IMR-90 (cell line): ENCODE measurements at regions not wholly inside any gene's neighbourhood (a gene's known extent, or its start where the extent isn't known, plus 50 kb on each side); places are given as distances from the start of the nearest gene placed in this dataset.

Experiments used
- ATAC-seq: fragments of 200-7000 bp; cut with Tn5 transposase; 2 replicates; pipeline ENCODE4 v1.9.1; 2020; ENCODE audit warnings: low read depth, mild to moderate bottlenecking, moderate library complexity
- BruUV-seq: library from RNA; stranded (reverse); fragments of 400-500 nt; replicated peaks from 2 replicates; lab custom pipeline; 2021; lab: Mats Ljungman, UMichigan
- CTCF ChIA-PET: fragments of 300-600 bp; formaldehyde crosslinking; extraction: SDS; loops from one replicate; lab custom pipeline; 2021; ENCODE audit warnings: antibody characterized with exemption; lab: Yijun Ruan, JAX
- POLR2A ChIA-PET: fragments of 300-600 bp; sonication (Branson Sonifier 250); formaldehyde crosslinking; loops from one replicate; lab custom pipeline; 2022; ENCODE audit warnings: antibody characterized with exemption; ENCODE audit not compliant: unreplicated experiment; lab: Charles Lee
- DNase-seq: peaks from one replicate; pipeline ENCODE4 v3.0.0; 2013
- H2AFZ ChIP-seq: replicated peaks from 2 replicates; pipeline ENCODE3; 2013; ENCODE audit warnings: low read length, mild to moderate bottlenecking; ENCODE audit not compliant: poor library complexity
- H2AK5ac ChIP-seq: 2 replicates; pipeline ENCODE4 v1.6.1; 2013; ENCODE audit warnings: low read depth, low read length, inconsistent platforms
- H2AK9ac ChIP-seq: replicated peaks from 2 replicates; pipeline ENCODE3; 2013; ENCODE audit warnings: mild to moderate bottlenecking, low read depth, low read length, moderate library complexity; ENCODE audit not compliant: poor library complexity
- H2BK120ac ChIP-seq: 2 replicates; pipeline ENCODE4 v1.6.1; 2013; ENCODE audit warnings: low read depth, low read length, inconsistent platforms
- H2BK15ac ChIP-seq: 3 replicates; pipeline ENCODE4 v1.6.1; 2013; ENCODE audit warnings: low read depth, low read length, inconsistent platforms
- H2BK20ac ChIP-seq: 2 replicates; pipeline ENCODE4 v1.6.1; 2013; ENCODE audit warnings: low read depth, mild to moderate bottlenecking, inconsistent platforms, low read length, moderate library complexity
- H2BK5ac ChIP-seq: 2 replicates; pipeline ENCODE4 v1.6.1; 2013; ENCODE audit warnings: mild to moderate bottlenecking, low read depth, low read length, inconsistent platforms; ENCODE audit not compliant: poor library complexity, severe bottlenecking
- H3K14ac ChIP-seq: replicated peaks from 2 replicates; pipeline ENCODE4 v1.6.1; 2013; ENCODE audit warnings: low read depth, low read length, inconsistent platforms
- H3K18ac ChIP-seq: 2 replicates; pipeline ENCODE4 v1.6.1; 2013; ENCODE audit warnings: low read depth, low read length, control low read depth
- H3K23ac ChIP-seq: 2 replicates; pipeline ENCODE4 v1.6.1; 2013; ENCODE audit warnings: low read depth, low read length, inconsistent platforms
- H3K27ac ChIP-seq: 2 replicates; pipeline ENCODE4 v1.5.1; 2013; ENCODE audit warnings: mild to moderate bottlenecking, control low read depth, low read length; ENCODE audit not compliant: insufficient read depth
- H3K27me3 ChIP-seq: 2 replicates; pipeline ENCODE4 v1.6.1; 2013; ENCODE audit warnings: low read length; ENCODE audit not compliant: control insufficient read depth, insufficient read depth
- H3K36me3 ChIP-seq: 2 replicates; pipeline ENCODE4 v1.6.1; 2013; ENCODE audit warnings: low read length, mixed read lengths; ENCODE audit not compliant: control insufficient read depth, insufficient read depth
- H3K4ac ChIP-seq: 2 replicates; pipeline ENCODE4 v1.6.1; 2013; ENCODE audit warnings: low read depth, low read length, inconsistent platforms
- H3K4me1 ChIP-seq: 2 replicates; pipeline ENCODE4 v1.6.1; 2013; ENCODE audit warnings: low read length, mixed read lengths; ENCODE audit not compliant: control insufficient read depth, insufficient read depth
- H3K4me2 ChIP-seq: 2 replicates; pipeline ENCODE4 v1.6.1; 2013; ENCODE audit warnings: low read depth, mild to moderate bottlenecking, control low read depth, low read length, moderate library complexity
- H3K4me3 ChIP-seq: 2 replicates; pipeline ENCODE4 v1.5.1; 2013; ENCODE audit warnings: low read depth, mild to moderate bottlenecking, control low read depth, low read length, moderate library complexity; ENCODE audit not compliant: insufficient read depth
- H3K56ac ChIP-seq: 2 replicates; pipeline ENCODE4 v1.6.1; 2013; ENCODE audit warnings: low read length, inconsistent platforms; ENCODE audit not compliant: insufficient read depth; ENCODE audit errors: extremely low read depth
- H3K79me1 ChIP-seq, 2 experiments: 2 replicates each; pipeline ENCODE4 v1.6.1; 2013; ENCODE audit warnings: low read length in 2 of 2, inconsistent platforms in 1 of 2, low read depth in 1 of 2
- H3K9ac ChIP-seq: 2 replicates; pipeline ENCODE4 v1.6.1; 2013; ENCODE audit warnings: low read depth, low read length, control low read depth
- H3K9me1 ChIP-seq: 2 replicates; pipeline ENCODE4 v1.6.1; 2013; ENCODE audit warnings: low read length, inconsistent platforms; ENCODE audit not compliant: insufficient read depth
- H3K9me3 ChIP-seq: 2 replicates; pipeline ENCODE4 v1.6.1; 2013; ENCODE audit warnings: low read length; ENCODE audit not compliant: control insufficient read depth, insufficient read depth
- H4K20me1 ChIP-seq: 2 replicates; pipeline ENCODE4 v1.6.1; 2013; ENCODE audit warnings: low read length, inconsistent platforms; ENCODE audit not compliant: insufficient read depth
- H4K5ac ChIP-seq: 2 replicates; pipeline ENCODE4 v1.6.1; 2013; ENCODE audit warnings: mild to moderate bottlenecking, low read depth, low read length, control low read depth
- H4K8ac ChIP-seq, 2 experiments: 2 replicates each; pipeline ENCODE4 v1.6.1; 2013; ENCODE audit warnings: low read depth in 2 of 2, low read length in 2 of 2, control low read depth in 1 of 2, inconsistent platforms in 1 of 2
- H4K91ac ChIP-seq: 2 replicates; pipeline ENCODE4 v1.6.1; 2013; ENCODE audit warnings: low read depth, low read length, inconsistent platforms; ENCODE audit not compliant: insufficient read depth
- CEBPB ChIP-seq: IDR thresholded peaks from 2 replicates; pipeline ENCODE4 v1.6.1; 2012; ENCODE audit warnings: low read depth, low read length, improper control_type of control experiment
- POLR2A ChIP-seq: IDR thresholded peaks from 2 replicates; pipeline ENCODE4 v1.6.1; 2012; ENCODE audit warnings: mild to moderate bottlenecking, low read depth, low read length
- WGBS, 2 experiments: methylation state at CpG; one replicate each; pipeline versions ENCODE4 v1.1.5 to v1.1.7; 2013; ENCODE audit warnings: missing lambda C conversion rate in 2 of 2; ENCODE audit not compliant: insufficient read length in 1 of 2; ENCODE audit errors: extremely low coverage in 2 of 2; 5-methylcytosine and 5-hydroxymethylcytosine counted together
- dilution Hi-C: fragments of 300-500 bp; cut with HindIII; formaldehyde crosslinking; loops from one replicate; pipeline ENCODE4 v1.14.3; 2018; ENCODE audit warnings: low sequenced_read_pairs; ENCODE audit not compliant: unreplicated experiment
- in situ Hi-C: fragments of 300-500 bp; cut with MboI; formaldehyde crosslinking; loops from 3 replicates; pipeline ENCODE4 v1.14.3; 2019; ENCODE audit warnings: low sequenced_read_pairs, inconsistent platforms, mixed read lengths
- intact Hi-C: fragments of 100-400 bp; cut with micrococcal nuclease; formaldehyde crosslinking; loops from 2 replicates; pipeline ENCODE4 v1.10.0; 2022

DNA sequence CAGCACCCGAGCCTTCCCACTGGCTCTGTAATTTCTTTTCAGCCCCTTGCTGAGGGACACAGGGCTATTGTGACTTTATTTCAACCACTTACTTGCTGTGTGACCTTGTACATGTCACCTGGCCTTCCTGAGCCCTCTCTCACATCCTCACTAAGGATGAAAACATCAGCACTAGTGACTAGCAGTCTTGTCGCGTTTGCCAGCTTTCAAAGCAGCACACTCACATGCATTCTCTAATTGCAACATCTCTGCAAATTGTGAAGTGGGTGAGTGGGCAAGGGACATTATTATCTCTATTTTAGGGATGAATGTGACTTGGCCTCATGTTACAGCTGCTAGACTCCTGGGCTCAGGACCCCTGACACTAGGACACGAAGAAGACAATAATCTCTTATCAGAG is 144.5 kb downstream of the SEC61B start:
- intact Hi-C loops: loop anchor here (10.0 kb wide), 1 partner anchor 128 kb away; no protein-coding TSS in a partner anchor
- DNase-seq (peak; percentile 12), ATAC-seq (no peak)
- peaks cover 24% of the 10 kb centered on the region for H3K4me1 ChIP-seq
- ChIA-PET POLR2A (no interaction called here), CTCF (no interaction called here)
- in situ Hi-C loops: no loop called here
- H4K91ac ChIP-seq: no peak overlapping the region
- dilution Hi-C loops: no loop called here
- peak overlapping the region; percentile 85; the same call in 1 of the 2 replicates for H2BK20ac ChIP-seq
- no peak overlapping the region for H2AK9ac ChIP-seq
- peak overlapping the region; percentile 61 for H2AK5ac ChIP-seq
- H2BK5ac ChIP-seq: no peak overlapping the region
- H2AFZ ChIP-seq: no peak overlapping the region
- peaks cover 32% of the 10 kb centered on the region for H3K9me1 ChIP-seq
- peak overlapping the region; percentile 88 for H2BK120ac ChIP-seq
- no peaks in the 10 kb centered on the region for H3K9me3 ChIP-seq
- no peak overlapping the region for H3K18ac ChIP-seq
- H3K4me3 ChIP-seq: no peak overlapping the region
- no peaks in the 10 kb centered on the region for H3K36me3 ChIP-seq
- no peaks in the 10 kb centered on the region for H4K20me1 ChIP-seq
- peak overlapping the region; percentile 89 for H3K14ac ChIP-seq
- peak overlapping the region; percentile 89 for H3K4ac ChIP-seq
- peaks cover 3% of the 10 kb centered on the region for H3K27me3 ChIP-seq
- H3K9ac ChIP-seq: no peak overlapping the region
- no peak overlapping the region for H3K4me2 ChIP-seq
- H3K27ac ChIP-seq: no peak overlapping the region
- no TSS peak for BruUV-seq
- TF ChIP-seq CEBPB (peak; percentile 48), POLR2A (no peak)
- peaks cover 0 to 21% of the 10 kb centered on the region in 2 experiments; a peak in 1 of 4 replicates for H3K79me1 ChIP-seq
- peak overlapping the region in 1 of 2 experiments; percentile 36; a peak in 1 of 4 replicates for H4K8ac ChIP-seq
- H3K23ac ChIP-seq: peak overlapping the region; percentile 59; the same call in 1 of the 2 replicates
- no peak overlapping the region for H4K5ac ChIP-seq
- no peak overlapping the region for H3K56ac ChIP-seq
- WGBS, 2 experiments: 89% methylated on average over 1 of the region's 4 CpGs; no CpG with 5 or more reads in 1 of the 2 experiments
- H2BK15ac ChIP-seq: peak overlapping the region; percentile 86; the same call in 1 of the 3 replicates
